HUES64 (cell line): ENCODE measurements at regions not wholly inside any gene's neighbourhood (a gene's known extent, or its start where the extent isn't known, plus 50 kb on each side); places are given as distances from the start of the nearest gene placed in this dataset.

Experiments
- H3K27ac ChIP-seq: 2 replicates; pipeline ENCODE4 v1.7.0; 2013; ENCODE audit warnings: low read depth, low read length, inconsistent platforms
- H3K27me3 ChIP-seq: 2 replicates; pipeline ENCODE4 v1.6.1; 2013; ENCODE audit warnings: mild to moderate bottlenecking, low read length; ENCODE audit not compliant: insufficient read depth
- H3K36me3 ChIP-seq: 2 replicates; pipeline ENCODE4 v1.6.1; 2013; ENCODE audit warnings: mild to moderate bottlenecking, low read length; ENCODE audit not compliant: insufficient read depth
- H3K4me1 ChIP-seq: 2 replicates; pipeline ENCODE4 v1.6.1; 2013; ENCODE audit warnings: mild to moderate bottlenecking, low read length, moderate library complexity; ENCODE audit not compliant: insufficient read depth
- H3K4me3 ChIP-seq: 2 replicates; pipeline ENCODE4 v1.5.1; 2013; ENCODE audit warnings: mild to moderate bottlenecking, low read length, moderate library complexity
- H3K9ac ChIP-seq: 2 replicates; pipeline ENCODE4 v1.6.1; 2013; ENCODE audit warnings: mild to moderate bottlenecking, low read depth, low read length
- H3K9me3 ChIP-seq: 2 replicates; pipeline ENCODE4 v1.6.1; 2013; ENCODE audit warnings: low read depth, low read length; ENCODE audit not compliant: insufficient read depth
- WGBS: fragments of 150-250, 120-280 bp; methylation state at CpG from one replicate; pipeline ENCODE4 v1.1.7; 2013; ENCODE audit warnings: missing lambda C conversion rate; 5-methylcytosine and 5-hydroxymethylcytosine counted together

DNA sequence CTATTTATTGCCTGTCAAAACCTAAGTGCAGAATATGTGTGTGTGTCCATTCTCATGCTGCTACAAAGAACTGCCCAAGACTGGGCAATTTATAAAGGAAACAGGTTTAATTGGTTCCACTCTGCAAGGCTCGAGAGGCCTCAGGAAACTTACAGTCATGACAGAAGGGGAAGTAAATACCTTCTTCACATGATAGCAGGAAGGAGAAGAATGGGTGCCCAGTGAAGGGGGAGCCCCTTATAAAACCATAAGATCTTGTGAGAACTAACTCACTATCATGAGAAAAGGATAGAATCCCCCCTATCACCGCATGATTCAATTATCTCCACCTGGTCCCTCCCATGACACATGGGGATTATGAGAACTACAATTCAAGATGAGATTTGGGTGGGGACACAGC, 300.7 kb upstream of the SNX7 start:
- Histone ChIP-seq H3K27me3 (no peaks in the 10 kb centered on the region), H3K4me1 (no peaks in the 10 kb centered on the region), H3K4me3 (no peak overlapping the region), H3K36me3 (no peaks in the 10 kb centered on the region), H3K27ac (no peak overlapping the region), H3K9me3 (no peaks in the 10 kb centered on the region), H3K9ac (no peak overlapping the region)
- 93% methylated on average over 2 of the region's 2 CpGs for WGBS

DNA sequence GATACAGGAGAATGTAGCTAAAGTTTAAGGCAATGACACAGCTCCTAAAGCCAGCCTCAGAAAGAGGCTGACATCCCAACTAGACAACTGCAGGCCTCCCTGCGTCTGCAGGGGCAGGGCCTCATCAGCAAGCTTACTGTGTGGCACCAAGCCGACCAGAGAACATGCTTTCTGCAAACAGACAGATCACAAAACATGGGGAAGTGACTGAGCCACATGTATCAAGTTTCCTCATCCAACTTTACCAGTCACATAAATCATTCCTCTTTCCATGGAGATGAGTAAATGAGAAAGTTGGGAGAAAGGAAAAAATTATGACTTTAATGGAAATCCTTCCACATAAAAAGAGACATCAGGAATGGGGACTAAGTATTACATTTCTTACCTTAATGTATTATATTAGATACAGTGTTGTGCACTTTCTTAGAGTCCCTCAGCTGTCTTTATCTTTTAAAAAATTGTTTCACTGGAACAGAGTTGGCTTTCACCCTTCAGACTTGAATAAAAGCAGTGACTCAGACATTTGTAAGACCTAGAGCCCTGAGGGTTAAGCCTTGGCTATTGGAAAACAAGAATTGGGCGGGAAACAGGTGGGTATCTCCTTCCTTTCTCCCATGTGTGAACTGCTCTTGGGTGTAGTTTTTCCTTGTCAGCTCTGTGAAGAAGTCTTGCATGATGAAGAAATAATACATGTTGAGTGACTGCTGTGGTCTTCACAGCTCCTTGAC, 305.7 kb upstream of the SNX7 start:
- no peaks in the 10 kb centered on the region for H3K27me3 ChIP-seq
- no peaks in the 10 kb centered on the region for H3K4me1 ChIP-seq
- H3K4me3 ChIP-seq, result no peak overlapping the region
- 88% methylated on average over 3 of the region's 3 CpGs for WGBS
- H3K9me3 ChIP-seq, result no peaks in the 10 kb centered on the region
- no peak overlapping the region for H3K9ac ChIP-seq
- H3K36me3 ChIP-seq, result no peaks in the 10 kb centered on the region
- H3K27ac ChIP-seq, result no peak overlapping the region

DNA sequence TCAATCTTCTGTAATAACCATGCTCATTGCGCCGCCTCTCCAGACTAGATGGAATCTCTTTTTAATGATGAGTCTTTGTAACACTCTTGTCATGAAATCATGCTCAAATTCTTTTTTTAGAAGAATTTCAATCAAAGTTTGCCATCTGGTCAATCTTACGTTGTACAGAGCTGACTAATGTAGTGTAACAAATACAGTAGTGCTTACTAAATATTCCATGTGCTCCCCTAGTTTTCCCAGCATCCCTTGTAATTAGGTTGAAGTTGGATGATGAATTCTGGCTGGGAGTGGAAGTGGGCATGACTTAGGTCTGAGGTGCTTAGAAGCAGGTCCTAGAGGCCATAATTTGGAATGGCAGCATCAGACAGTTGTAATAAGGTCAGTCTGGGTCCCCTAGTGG, 309.1 kb upstream of the SNX7 start:
- Histone ChIP-seq H3K4me1 (no peaks in the 10 kb centered on the region), H3K27me3 (no peaks in the 10 kb centered on the region), H3K9ac (no peak overlapping the region), H3K27ac (no peak overlapping the region), H3K9me3 (no peaks in the 10 kb centered on the region), H3K36me3 (no peaks in the 10 kb centered on the region), H3K4me3 (no peak overlapping the region)
- WGBS, result 97% methylated on average over 3 of the region's 3 CpGs

DNA sequence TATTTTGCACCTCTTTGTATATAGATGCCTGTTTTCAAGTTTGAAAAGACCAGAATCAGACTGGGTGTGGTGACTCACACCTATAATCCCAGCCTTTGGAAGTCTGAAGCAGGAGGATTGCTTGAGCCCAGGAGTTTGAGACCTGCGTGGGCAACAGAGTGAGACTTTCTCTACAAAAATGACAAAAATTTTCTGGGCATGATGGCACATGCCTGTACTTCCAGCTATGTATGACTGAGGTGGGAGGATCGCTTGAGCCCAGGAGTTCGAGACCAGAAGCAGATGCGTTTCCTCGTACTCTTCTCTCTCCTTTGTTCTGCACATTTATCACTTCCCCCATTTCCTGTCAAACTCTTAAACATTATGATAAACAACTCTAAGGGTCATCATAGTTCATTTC, 310.0 kb upstream of the SNX7 start:
- 94% methylated on average over 5 of the region's 5 CpGs for WGBS
- no peaks in the 10 kb centered on the region for H3K36me3 ChIP-seq
- H3K9ac ChIP-seq, result no peak overlapping the region
- no peaks in the 10 kb centered on the region for H3K27me3 ChIP-seq
- H3K4me3 ChIP-seq, result no peak overlapping the region
- no peaks in the 10 kb centered on the region for H3K9me3 ChIP-seq
- H3K27ac ChIP-seq, result no peak overlapping the region
- H3K4me1 ChIP-seq, result no peaks in the 10 kb centered on the region

DNA sequence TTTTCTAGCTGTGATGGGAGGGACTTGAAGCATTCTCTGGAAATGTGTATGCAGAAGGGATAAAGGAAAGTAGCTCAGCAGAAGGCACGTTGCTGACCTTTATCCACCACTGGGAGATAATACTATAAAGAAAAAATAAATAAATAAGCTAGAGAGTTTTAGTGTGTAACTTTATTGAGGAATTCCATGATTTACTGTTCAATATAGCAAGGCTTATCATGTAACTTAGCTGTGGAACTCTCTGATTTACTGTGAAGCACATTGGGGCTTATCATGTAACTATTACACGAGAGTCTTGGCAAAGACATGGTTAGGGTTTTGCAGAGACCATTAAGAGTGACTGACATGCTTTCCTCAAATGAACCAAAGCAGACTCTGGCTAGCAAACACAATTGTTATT, 316.1 kb upstream of the SNX7 start:
- peaks cover 21% of the 10 kb centered on the region for H3K4me1 ChIP-seq
- H3K9ac ChIP-seq, result no peak overlapping the region
- H3K4me3 ChIP-seq, result no peak overlapping the region
- no peaks in the 10 kb centered on the region for H3K9me3 ChIP-seq
- no peaks in the 10 kb centered on the region for H3K36me3 ChIP-seq
- no peak overlapping the region for H3K27ac ChIP-seq
- no peaks in the 10 kb centered on the region for H3K27me3 ChIP-seq
- WGBS, result 94% methylated on average over 1 of the region's 2 CpGs

DNA sequence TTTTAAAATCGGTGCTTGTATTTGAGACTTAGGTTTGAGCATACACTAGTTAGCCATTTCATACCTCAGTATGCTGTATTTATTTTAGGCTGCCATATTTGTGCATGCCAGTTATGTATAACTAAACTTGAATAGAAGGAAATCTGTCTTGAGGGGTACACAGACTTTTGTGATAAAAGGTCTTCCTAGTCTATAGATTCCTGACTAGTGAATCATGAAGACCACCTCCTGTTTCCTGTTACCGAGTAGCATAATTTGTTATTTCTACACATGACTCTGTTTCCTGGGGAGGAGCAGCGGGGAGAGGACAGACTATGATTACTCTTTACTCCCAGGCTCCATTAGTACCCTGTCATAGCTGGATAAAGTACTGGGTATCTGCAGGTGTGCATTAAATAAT, 316.8 kb upstream of the SNX7 start:
- Histone ChIP-seq H3K9ac (no peak overlapping the region), H3K36me3 (no peaks in the 10 kb centered on the region), H3K9me3 (no peaks in the 10 kb centered on the region), H3K27ac (no peak overlapping the region), H3K4me3 (no peak overlapping the region), H3K4me1 (peaks cover 21% of the 10 kb centered on the region), H3K27me3 (no peaks in the 10 kb centered on the region)
- WGBS, result 75% methylated on average over 2 of the region's 3 CpGs

DNA sequence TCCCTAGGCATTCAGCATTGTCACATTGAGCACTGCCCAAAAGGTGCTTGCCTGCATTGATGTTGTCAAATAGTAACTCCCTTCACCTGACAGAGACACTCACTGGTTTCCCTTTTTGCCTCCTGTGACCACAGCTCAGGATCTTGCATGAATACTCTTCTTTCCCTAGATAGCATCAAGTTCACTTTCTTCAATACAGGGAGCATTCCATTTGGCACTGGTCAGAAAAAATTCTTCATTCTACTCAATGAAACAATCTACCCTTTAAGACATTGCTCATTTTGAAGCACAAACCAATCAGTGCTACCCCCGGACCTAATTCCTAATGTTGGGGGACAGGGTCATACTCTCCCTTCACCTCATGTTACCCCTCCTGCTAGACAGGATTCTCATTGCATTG, 319.0 kb upstream of the SNX7 start:
- Histone ChIP-seq H3K36me3 (no peaks in the 10 kb centered on the region), H3K9ac (no peak overlapping the region), H3K4me1 (peaks cover 21% of the 10 kb centered on the region), H3K9me3 (no peaks in the 10 kb centered on the region), H3K27me3 (no peaks in the 10 kb centered on the region), H3K4me3 (no peak overlapping the region), H3K27ac (no peak overlapping the region)
- WGBS, result 94% methylated on average over 1 of the region's 1 CpG

DNA sequence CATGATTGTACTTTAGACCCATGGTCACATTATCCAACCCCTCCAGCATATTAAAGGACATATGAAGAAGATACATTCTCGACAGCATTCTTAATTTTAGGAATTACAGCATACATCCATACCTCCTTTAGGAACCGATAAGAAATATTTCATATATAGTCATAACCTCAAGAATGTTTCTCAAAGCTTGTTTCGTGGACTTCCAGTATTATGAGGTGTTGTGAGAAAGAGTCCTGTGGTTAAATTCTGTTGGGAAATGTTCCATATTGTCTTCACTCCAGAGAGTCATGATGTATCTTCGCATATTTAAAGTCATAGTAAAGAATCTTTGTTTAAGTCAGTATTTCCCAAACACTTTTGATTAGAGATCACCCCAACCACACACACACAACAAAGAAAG, 321.0 kb upstream of the SNX7 start:
- no peaks in the 10 kb centered on the region for H3K27me3 ChIP-seq
- H3K36me3 ChIP-seq, result no peaks in the 10 kb centered on the region
- no peak overlapping the region for H3K27ac ChIP-seq
- H3K9ac ChIP-seq, result no peak overlapping the region
- peaks cover 21% of the 10 kb centered on the region for H3K4me1 ChIP-seq
- no peak overlapping the region for H3K4me3 ChIP-seq
- no peaks in the 10 kb centered on the region for H3K9me3 ChIP-seq
- WGBS, result 89% methylated on average over 2 of the region's 4 CpGs

DNA sequence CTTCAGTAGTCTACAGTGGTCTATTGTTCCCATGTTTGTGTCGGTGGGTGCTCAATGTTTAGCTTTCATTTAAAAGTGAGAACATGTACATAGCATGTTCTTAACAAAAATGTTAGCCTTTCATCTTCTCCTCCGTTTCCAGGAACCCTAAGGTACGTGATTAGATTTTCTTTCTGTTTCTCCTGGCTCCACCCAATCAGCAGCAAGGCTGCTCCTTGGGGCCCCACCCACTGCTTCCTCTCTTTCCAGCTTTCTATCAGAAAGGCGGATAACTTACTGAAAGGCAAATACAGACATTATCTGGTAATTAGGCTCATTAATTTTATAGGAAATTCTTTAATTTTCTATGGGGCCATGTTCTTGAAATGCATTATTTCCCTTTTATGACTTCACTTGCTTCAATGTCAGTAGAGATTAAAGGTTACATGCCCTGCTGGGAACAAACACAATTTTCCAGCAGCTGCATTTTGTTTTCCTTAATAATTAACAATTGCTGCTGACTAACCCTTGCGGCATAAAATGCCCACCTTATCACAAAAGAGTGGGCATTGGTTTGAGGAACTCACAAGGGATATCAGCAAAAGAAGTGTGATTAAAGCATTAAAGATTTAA, 324.9 kb upstream of the SNX7 start:
- H3K9ac ChIP-seq, result no peak overlapping the region
- H3K4me3 ChIP-seq, result no peak overlapping the region
- H3K27ac ChIP-seq, result no peak overlapping the region
- WGBS, result 96% methylated on average over 5 of the region's 5 CpGs
- H3K4me1 ChIP-seq, result 0 out of 2 replicates have a peak, but pooled peaks cover 5% of the 10 kb centered on the region
- H3K36me3 ChIP-seq, result no peaks in the 10 kb centered on the region
- H3K9me3 ChIP-seq, result no peaks in the 10 kb centered on the region
- no peaks in the 10 kb centered on the region for H3K27me3 ChIP-seq

DNA sequence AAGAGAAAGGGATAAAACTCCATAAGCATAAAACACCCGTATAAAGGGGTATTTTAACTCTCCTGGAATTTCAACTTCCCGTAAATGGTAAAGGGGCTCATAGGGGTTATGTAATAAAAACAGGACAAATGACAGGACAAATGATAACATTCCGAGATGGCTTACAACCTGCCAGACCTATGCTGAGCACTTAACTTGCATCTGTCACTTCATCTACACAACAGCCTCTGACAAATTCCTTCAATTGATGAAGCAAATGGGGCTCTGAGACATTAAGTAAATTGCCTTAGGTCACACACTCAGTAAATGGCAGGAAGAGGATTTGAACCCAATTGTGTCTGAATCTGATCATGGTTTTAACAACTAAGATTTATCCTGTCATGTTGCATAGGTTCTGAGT, 327.6 kb upstream of the SNX7 start:
- no peak overlapping the region for H3K4me3 ChIP-seq
- H3K9me3 ChIP-seq, result no peaks in the 10 kb centered on the region
- no peak overlapping the region for H3K27ac ChIP-seq
- 94% methylated on average over 2 of the region's 3 CpGs for WGBS
- no peak overlapping the region for H3K9ac ChIP-seq
- H3K4me1 ChIP-seq, result 0 out of 2 replicates have a peak, but pooled peaks cover 5% of the 10 kb centered on the region
- no peaks in the 10 kb centered on the region for H3K27me3 ChIP-seq
- H3K36me3 ChIP-seq, result no peaks in the 10 kb centered on the region

DNA sequence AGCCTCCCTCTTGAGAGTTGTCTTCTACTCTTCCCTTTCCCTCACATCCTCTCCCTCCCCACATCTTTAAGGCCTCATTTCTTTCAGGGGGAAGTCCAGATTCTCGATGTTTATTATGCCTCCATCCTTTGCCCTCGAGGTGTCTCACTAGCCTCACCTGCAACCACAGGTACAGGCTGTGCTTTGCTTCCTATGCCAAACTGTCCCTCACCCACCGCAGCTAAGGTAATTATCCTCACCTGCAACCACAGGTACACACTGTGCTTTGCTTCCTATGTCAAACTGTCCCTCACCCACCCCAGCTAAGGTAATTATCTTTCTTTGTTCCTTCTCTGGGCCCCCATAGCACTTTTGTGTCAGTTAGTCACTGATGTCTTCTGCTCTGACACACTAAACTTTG, 328.1 kb upstream of the SNX7 start:
- Histone ChIP-seq H3K36me3 (no peaks in the 10 kb centered on the region), H3K9me3 (no peaks in the 10 kb centered on the region), H3K4me3 (no peak overlapping the region), H3K27ac (no peak overlapping the region), H3K4me1 (0 out of 2 replicates have a peak, but pooled peaks cover 5% of the 10 kb centered on the region), H3K27me3 (no peaks in the 10 kb centered on the region), H3K9ac (no peak overlapping the region)
- 88% methylated on average over 3 of the region's 3 CpGs for WGBS
